ENCODE measurements at regions not wholly inside any gene's neighbourhood (a gene's known extent, or its start where the extent isn't known, plus 50 kb on each side); places are given as distances from the start of the nearest gene placed in this dataset.
A peak's percentile ranks its signal among the peaks of the same experiment; 100 is the strongest.
"Not testable (repeated sequence)": the region's sequence is repeated elsewhere in the genome, so short reads cannot be mapped to it uniquely, and the experiment has no call there.

- no peak for TF ChIP-seq CTCF (IDR thresholded peaks at IDR 0.05; ENCODE audit: insufficient read depth, low read length, poor library complexity, severe bottlenecking)
- H3K27me3 ChIP-seq (ENCODE audit: control insufficient read depth, insufficient read depth, low read length), result no peaks in the 10 kb centered on the region
- H3K4me3 ChIP-seq (ENCODE audit: low read depth, low read length), result no peak overlapping the region
- H3K36me3 ChIP-seq (ENCODE audit: control insufficient read depth, insufficient read depth, low read length), result no peaks in the 10 kb centered on the region
- no peak for DNase-seq (ENCODE audit: low read depth)
Measured at GRCh38 chr2:11891671-11892440, 145.4 kb downstream of the LPIN1 start.

GRCh38 chr2:11896386-11896785 is 150.0 kb downstream of the LPIN1 start:
- no peak for TF ChIP-seq CTCF (IDR thresholded peaks at IDR 0.05; ENCODE audit: insufficient read depth, low read length, poor library complexity, severe bottlenecking)
- Histone ChIP-seq H3K27me3 (ENCODE audit: control insufficient read depth, insufficient read depth, low read length) (no peaks in the 10 kb centered on the region), H3K4me3 (ENCODE audit: low read depth, low read length) (no peak overlapping the region), H3K36me3 (ENCODE audit: control insufficient read depth, insufficient read depth, low read length) (no peaks in the 10 kb centered on the region)
- no peak for DNase-seq (ENCODE audit: low read depth)

- no peaks in the 10 kb centered on the region for H3K36me3 ChIP-seq (ENCODE audit: control insufficient read depth, insufficient read depth, low read length)
- no peaks in the 10 kb centered on the region for H3K27me3 ChIP-seq (ENCODE audit: control insufficient read depth, insufficient read depth, low read length)
- DNase-seq (ENCODE audit: low read depth), result no peak
- no peak overlapping the region for H3K4me3 ChIP-seq (ENCODE audit: low read depth, low read length)
- TF ChIP-seq CTCF (IDR thresholded peaks at IDR 0.05; ENCODE audit: insufficient read depth, low read length, poor library complexity, severe bottlenecking), result no peak
Measured at GRCh38 chr2:11898576-11898975, 152.1 kb downstream of the LPIN1 start.

- DNase-seq (ENCODE audit: low read depth), result peak; percentile 37
- Histone ChIP-seq H3K4me3 (ENCODE audit: low read depth, low read length) (no peak overlapping the region), H3K36me3 (ENCODE audit: control insufficient read depth, insufficient read depth, low read length) (no peaks in the 10 kb centered on the region), H3K27me3 (ENCODE audit: control insufficient read depth, insufficient read depth, low read length) (no peaks in the 10 kb centered on the region)
- TF ChIP-seq CTCF (IDR thresholded peaks at IDR 0.05; ENCODE audit: insufficient read depth, low read length, poor library complexity, severe bottlenecking), result no peak
Measured at GRCh38 chr2:11899264-11899818, 152.9 kb downstream of the LPIN1 start.

GRCh38 chr2:11900891-11901290 is 154.5 kb downstream of the LPIN1 start:
- DNase-seq (ENCODE audit: low read depth); H3K36me3 ChIP-seq (ENCODE audit: control insufficient read depth, insufficient read depth, low read length); H3K4me3 ChIP-seq (ENCODE audit: low read depth, low read length); H3K27me3 ChIP-seq (ENCODE audit: control insufficient read depth, insufficient read depth, low read length): not testable (repeated sequence)

- Histone ChIP-seq H3K36me3 (ENCODE audit: control insufficient read depth, insufficient read depth, low read length) (no peaks in the 10 kb centered on the region), H3K4me3 (ENCODE audit: low read depth, low read length) (no peak overlapping the region), H3K27me3 (ENCODE audit: control insufficient read depth, insufficient read depth, low read length) (no peaks in the 10 kb centered on the region)
- DNase-seq (ENCODE audit: low read depth), result no peak
- TF ChIP-seq CTCF (IDR thresholded peaks at IDR 0.05; ENCODE audit: insufficient read depth, low read length, poor library complexity, severe bottlenecking), result no peak
Measured at GRCh38 chr2:11901351-11902069, 155.1 kb downstream of the LPIN1 start.
